ENCODE measurements at regions not wholly inside any gene's neighbourhood (a gene's known extent, or its start where the extent isn't known, plus 50 kb on each side); places are given as distances from the start of the nearest gene placed in this dataset.
"Not testable (repeated sequence)": the region's sequence is repeated elsewhere in the genome, so short reads cannot be mapped to it uniquely, and the experiment has no call there.

DNA sequence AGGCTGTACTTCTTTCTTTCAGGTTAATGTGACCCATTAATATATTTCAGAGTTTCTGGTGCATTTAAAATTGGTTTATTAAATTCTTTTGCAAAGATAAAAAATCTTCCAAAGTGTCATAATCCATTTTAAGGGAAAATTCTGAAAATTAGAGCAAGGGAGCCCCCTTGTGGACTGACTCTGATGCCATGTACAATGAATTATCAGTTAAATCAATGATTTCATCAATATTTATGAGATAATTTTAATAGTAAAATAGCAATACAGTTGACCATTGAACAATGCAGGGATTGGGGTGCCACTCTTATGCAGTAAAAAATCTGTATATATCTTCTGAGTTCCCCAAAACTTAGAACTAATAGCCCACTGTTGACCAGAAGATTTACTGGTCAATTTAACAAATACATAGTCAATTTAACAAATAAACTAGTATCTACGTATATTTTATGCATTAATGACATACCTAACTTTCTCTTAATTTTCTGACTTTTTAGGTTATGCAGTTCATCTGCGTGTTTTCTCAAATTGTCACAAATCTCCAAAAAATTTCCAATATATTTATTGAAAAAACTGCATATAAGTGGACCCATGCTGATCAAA is 479.1 kb upstream of the MIR17HG start:
- no peak for DNase-seq (ENCODE audit: low read depth in 2 of 2)

DNA sequence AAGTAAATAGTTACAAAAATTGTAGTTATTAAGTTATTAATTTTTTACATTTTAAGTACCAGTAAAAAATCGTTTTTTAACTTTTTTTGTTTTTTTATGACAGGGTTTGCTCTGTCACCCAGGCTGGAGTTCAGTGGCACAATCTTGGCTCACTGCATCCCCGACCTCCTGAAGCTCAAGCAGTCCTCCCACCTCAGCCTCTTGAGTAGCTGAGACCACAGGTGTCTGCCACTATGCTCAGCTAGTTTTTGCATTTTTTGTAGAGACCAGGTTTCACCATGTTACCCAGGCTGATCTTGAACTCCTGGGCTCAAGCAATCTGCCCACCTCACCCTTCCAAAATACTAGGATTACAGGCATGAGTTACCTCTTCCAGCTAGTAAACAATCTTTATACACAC is 477.9 kb upstream of the MIR17HG start:
- no peak for DNase-seq (ENCODE audit: low read depth in 2 of 2)

DNA sequence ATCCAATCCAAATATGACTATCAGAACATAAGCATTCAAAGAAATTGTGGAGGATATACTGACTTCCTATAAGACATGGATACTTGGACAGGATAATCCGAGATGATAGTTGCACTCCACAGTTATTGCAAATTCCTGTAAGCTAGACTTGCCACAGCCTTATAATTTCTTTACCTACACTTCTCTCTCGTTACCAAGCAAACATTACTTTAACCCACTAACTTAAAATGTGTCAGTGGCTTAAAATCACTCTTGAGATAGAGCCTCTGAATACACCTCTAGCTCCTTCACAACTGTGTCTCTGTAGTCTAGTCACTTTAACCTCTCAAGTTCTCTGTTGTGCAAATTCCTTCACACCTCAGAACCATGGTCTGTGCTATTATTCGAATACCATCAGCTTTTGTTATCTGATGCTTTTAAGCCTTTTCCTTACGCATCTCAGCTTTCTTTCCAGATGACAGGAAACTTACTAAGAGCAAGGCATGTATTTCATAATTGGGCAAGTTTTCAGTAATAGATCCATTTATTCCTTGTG is 474.9 kb upstream of the MIR17HG start:
- DNase-seq (ENCODE audit: low read depth in 2 of 2), result no peak

DNA sequence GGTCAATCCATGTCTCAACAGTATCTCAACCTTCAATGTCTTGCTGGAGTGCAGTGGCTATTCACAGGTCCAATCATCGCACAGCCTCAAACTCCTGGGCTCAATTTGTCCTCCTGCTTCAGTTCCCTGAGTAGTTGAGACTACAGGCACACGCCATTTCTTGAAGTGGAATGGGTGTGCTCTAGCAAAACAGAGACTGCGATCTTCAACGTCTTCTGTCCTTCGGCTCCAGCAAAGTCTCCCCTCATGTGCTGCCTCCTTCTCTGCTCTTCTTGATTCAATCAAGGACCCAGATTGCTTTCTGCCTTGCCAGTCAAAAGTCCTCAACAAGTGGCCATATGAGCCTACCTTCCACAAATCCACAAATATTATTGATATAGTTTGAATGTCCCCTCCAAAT is 466.7 kb upstream of the MIR17HG start:
- DNase-seq (ENCODE audit: low read depth in 2 of 2), result no peak

DNA sequence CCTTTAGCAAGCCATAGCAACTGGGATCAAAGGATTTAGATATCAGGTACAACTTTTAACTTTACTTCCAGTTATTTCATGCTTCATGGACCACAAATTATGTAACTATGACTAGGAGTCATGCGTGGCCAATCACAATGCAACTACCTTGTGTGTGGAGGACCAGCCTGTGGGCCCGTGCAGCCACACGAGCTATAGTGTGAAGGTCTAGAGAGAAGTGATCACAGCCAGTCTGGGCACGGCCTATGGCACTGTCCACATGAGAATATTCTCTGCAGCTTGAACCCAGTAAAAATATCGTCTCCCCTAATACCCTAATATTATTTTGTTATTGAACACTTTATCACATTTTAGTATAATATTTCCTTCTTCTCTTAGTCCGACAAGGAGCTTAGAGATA is 464.9 kb upstream of the MIR17HG start:
- no peak for DNase-seq (ENCODE audit: low read depth in 2 of 2)

DNA sequence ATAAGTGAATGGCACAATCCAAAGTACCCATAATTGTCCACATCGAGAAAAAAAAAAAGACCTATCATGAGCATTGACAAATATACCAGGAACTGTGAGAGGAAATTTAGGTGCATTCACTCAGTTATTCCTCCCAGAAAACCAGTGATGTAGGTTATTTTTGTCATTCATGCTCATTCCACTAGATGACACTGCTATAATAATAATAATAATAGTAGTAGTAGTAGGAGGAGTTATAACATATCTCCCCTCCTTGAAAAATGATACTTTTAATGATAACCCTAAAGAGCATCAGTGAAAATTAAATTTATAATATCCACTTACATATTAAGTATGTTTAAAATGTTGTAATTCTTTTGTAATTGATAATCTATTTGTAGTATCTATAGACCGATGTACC is 463.9 kb upstream of the MIR17HG start:
- no peak for DNase-seq (ENCODE audit: low read depth in 2 of 2)

DNA sequence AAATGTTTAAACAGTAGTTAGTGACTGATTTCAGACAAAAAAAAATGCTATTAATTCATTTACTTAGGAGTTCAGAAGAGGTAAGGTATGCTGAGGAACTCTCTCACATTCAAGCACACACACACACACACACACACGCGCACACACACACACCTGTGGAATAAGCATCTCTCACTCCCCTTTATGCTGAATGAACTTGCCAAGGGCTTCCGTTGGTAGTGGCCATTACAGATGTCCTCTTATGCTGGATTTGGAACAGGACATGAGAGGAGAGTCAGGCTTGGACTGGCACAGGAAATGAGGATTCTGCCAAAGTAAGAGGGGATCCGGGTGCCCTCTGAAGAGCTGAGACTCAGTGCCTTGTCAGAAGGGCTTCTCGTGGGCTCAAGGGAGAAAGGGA is 463.4 kb upstream of the MIR17HG start:
- no peak for DNase-seq (ENCODE audit: low read depth in 2 of 2)

DNA sequence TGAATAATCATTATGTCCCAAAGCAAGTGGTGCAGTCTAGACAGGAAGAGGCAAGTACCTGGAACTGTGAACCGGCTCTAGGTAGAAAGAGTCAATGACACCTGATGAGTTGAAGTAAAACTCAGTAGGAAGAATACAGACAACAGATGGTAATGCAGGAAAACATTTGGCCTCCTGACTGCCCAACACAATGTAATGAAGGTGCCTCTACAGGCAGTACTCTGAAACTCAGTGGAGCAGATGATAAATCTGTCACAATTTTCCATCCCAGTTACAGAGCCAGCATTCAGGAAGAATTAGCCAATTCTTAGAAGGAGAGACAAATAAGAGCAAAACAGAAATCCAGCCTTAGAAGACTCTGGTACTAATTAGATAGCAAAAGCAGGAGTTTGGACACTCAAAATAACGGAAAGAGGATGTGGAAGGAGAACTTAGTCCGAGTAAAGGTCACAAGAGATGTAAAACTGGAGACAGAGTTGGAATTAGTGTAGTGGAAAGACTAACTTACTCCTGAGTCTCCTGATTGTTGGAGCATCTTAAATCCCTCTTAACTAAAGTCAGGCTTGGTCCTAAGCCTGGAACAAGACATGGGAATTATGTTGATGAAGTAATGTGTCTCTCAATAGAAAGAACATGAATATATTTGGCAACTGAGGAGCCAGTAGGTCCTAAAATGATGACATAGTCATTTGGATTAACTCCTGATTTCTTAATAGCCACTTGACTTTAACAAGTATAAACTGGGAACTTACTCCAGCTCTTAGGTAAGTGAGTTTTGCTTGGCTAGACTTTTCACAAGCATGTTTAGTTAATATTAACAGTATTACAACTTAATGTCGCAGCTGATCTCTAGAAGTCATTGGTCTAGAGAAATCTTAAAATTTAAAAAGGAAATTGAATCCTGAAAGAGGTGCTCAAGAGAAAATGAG is 457.3 kb upstream of the MIR17HG start:
- DNase-seq (ENCODE audit: low read depth in 2 of 2), result no peak

DNA sequence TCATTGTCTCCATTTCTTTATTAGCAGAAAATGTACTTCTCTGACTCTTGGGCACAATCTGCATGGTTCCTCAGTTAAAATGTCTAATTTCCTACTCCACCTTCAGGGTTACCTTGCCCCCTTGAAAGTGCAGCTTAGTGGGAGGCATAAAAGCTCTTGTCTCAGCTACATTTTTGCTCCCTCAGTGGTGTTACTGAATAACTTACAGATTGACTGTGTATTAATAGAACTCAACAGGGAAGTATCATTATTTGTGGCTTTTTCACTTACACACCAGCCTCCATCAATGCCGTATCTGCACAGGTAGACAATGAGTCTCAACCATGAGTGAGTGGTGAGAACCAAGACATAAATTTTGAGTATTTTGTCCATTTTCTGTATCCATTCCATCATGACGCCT is 456.2 kb upstream of the MIR17HG start:
- no peak for DNase-seq (ENCODE audit: low read depth in 2 of 2)

DNA sequence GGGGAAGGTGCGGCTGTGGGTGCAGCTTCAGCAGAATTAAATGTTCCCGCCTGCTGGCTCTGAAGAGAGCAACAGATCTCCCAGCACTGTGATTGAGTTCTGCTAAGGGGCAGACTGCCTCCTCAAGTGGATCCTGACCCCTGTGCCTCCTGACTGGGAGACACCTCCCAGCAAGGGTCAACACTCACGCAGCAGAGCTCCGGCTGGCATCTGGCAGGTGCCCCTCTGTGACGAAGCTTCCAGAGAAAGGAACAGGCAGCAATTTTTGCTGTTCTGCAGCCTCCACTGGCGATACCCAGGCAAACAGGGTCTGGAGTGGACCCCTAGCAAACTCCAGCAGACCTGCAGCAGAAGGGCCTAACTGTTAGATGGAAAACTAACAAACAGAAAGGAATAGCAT is 454.3 kb upstream of the MIR17HG start:
- not testable (repeated sequence) for DNase-seq (ENCODE audit: low read depth in 2 of 2)

DNA sequence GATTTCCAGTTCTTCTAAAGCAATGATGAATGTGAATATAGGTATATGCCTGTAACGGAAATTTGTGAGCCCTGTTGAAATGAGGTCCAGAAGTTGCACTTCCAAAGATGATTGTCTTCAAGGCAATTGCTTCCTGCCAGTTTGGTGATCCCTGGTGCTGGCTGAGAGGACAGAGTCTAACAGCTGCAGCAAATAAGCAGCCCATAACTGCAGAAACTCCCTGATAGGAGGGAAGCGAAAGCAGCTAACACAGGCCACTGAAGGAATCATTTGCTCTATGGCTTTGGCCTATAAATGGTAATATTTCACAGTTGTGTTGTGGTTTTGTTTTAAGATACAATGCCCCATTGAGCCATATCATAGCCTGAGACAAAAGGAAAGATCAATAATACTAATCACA is 451.5 kb upstream of the MIR17HG start:
- DNase-seq (ENCODE audit: low read depth in 2 of 2), result no peak

DNA sequence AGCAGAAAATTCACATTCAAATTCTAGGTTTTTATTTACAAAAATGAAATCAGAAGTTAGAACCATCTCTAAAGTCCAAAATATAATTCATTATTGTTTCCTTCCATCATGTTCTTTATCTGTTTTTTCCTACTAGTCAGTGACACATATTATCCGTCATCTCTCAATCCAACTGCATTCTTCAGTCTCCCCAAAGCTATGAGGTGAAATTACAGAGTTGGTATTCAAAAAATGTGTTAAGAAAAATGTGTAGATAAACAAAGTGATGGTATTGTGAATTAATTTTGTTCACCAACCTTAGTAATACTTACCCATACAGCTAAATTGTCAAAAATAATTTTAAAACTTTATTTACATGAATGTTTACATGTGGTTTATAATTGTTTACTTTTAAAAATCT is 448.7 kb upstream of the MIR17HG start:
- DNase-seq (ENCODE audit: low read depth in 2 of 2), result no peak

DNA sequence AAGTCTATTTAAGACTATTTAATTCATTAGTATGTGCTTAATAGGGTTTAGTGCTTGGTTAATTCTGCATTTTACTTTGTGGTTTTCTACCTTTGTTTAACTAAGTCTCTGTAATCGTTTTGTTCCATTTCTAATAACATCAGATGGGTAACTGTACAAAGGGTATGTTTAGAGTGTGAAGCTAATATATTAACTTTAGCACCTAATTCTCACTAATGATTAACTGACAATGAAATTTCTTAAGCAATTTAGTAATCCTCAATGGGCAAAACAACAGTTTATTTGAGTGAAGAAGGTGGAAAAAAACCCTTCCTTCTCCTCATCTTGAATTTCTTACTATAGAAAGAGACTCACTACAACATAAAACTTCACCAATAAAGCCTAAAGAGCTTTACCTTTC is 448.1 kb upstream of the MIR17HG start:
- no peak for DNase-seq (ENCODE audit: low read depth in 2 of 2)

DNA sequence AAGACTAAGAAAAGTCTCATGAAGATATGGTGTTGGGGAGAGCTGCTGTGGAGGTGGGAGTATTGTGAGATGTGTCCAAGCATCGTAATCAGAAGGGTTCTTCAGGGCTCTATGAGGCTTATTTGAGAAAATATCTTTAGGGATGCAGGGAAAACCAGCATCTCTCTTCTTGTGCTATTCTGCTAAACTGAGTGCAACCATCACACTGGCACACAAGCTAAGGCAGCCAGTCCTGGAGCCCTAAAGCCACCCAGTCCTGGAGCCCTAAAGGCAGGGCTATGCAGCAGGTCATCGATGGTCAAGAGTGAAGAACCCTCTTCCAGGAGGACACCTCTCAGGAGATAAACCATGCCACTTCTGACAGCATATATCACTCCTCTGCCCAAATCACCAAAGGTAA is 445.2 kb upstream of the MIR17HG start:
- no peak for DNase-seq (ENCODE audit: low read depth in 2 of 2)

DNA sequence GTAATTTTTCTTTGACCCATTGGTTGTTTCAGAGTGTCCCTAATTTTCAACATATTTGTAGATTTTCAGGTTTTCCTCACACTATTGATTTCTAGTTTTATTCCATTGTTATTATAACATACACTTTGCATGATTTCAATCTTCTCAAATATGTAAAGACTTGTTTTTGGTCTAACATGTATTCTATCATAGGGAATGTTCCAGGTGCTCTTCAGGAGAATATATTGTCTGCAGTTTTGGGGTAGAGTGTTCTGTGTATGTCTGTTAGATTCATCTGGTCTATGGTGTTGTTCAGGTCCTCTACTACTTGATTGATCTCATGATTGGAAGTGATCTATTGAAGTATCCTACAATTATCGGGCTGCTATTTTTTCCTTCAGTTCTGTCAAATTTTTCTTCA is 440.9 kb upstream of the MIR17HG start:
- DNase-seq (ENCODE audit: low read depth in 2 of 2), result no peak

DNA sequence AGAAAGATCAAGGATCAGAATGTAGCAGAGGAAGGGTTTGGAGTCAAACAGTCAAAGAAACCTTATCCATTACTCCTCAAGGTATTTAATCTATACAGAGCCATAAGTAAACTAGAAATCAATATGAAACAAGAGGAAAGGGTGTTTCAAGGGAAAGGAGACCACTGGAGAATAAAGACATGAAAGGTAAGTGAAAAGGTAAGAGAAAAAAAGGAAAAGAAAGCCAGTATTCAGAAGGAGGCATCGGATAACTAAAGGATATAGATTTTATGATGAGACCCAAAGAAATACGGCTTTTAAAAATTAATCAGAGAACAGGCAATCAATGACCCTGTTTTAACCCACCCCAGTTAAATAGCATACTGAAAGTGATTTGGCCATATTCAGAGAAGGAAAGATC is 438.7 kb upstream of the MIR17HG start:
- DNase-seq (ENCODE audit: low read depth in 2 of 2), result no peak

DNA sequence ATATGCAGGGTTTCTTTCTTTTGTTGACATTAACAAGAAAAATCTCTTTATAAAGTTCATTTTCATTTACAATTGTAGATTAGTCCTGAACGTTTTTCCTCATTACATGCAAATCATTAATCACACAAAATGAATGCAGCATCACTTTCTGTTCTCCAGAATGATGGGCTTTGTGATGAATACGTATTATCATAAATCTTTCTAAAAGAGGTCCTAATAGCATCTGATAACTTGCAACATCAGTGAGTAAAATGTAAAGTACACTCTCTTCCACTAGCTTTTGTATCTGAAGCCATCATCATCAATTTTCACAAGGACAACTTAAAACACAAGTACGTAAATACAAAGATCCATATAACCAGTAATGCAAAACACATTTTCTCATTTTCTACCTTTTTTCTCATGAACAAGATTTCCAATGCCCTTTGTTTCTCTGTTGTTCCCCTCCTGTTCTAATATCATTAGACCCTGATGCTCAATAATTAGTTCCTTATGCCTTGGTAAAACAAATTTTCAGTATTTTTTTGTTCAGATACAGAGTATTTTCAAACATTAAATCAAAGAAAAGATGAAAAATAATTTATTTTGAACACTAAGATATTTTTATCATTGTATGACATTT is 437.4 kb upstream of the MIR17HG start:
- no peak for DNase-seq (ENCODE audit: low read depth in 2 of 2)

DNA sequence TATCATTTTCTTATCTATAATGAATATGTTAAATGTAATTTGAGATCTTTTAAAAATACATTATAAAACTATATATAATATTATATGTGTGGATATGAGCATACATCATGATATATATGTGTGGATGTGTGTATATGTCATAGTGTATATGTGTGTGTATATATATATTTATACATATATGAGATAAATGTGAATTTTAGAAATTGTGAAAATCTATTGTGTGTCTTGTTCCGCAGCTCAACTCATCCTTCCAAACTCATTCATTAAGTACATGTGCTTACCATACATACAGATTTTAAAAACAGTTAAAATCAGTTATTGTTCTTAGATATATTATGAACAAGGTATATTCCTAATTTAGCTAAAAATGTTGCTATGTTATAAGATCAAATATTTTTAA is 435.2 kb upstream of the MIR17HG start:
- no peak for DNase-seq (ENCODE audit: low read depth in 2 of 2)

DNA sequence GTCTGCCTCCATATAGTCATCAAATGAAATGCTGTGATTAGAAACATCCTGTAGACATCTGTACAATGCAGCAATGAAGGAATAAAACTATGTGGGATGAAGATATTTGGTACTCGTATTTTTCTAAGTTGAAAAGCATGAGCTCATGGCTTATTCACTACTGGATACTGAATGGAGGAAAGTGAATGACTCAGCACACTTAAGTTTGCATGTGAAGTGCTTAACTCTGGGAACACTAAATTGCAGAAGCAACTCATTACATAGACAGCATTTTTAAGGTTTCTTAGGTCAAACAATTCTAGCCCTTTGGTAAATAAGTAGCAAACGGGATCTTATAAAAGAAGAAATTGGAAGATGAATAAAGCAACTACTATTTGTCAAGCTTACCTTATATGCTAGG is 429.0 kb upstream of the MIR17HG start:
- DNase-seq (ENCODE audit: low read depth in 2 of 2), result no peak

DNA sequence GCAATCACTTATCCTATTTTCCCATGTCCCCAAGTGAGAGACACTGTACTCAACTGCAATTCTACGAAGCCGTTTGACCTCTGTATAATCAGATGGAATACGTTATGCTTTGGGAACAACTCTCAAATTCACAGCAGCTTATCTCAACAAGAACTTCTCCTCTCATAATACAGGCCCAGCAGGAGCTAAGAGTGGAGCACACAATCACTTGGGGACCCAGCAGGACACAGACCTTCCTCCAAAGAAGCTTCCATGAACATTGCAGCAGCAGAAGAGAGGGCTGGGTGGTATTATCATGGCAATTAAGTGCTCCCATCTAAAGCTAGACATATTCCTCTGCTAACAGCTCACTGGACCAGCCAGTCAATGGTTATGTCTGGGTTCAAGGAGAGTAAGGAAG is 428.3 kb upstream of the MIR17HG start:
- no peak for DNase-seq (ENCODE audit: low read depth in 2 of 2)

DNA sequence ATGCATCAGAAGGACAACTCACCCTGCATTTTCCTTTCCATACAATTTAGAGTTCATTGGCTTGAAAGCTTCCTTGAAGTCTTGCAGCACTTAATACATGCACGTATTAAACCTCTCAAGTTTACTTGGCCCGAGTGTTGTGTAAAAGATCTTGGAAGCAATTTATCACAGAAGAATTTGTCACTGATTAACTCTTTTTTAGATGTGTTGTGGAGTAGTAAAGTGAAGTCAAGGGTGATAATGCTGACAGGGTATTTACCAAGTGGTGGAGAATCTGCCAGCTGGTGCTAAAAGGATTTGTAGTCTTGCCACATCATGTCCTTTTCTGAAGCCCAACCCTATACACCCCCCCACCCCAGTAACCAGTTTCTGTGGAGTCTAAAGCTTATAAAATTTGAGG is 421.0 kb upstream of the MIR17HG start:
- DNase-seq (ENCODE audit: low read depth in 2 of 2), result no peak

DNA sequence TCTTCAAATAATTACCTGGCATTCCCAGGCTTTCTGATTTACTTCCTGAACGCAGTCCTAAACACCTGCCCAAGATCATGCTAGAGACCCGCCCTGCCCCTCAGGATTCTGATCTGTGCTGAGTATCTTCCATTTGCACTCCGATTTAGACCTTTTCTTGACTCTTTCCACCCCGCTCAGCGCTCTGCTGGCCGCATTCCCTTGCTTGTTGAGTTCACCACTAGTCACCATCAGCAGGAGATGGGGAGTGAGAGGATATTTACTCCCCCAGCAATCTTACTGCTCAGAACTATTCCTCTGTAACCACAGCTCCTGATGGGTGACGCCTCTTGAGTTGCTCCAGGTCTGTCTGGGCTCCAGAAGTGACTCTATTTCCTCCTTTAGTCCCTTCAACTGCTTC is 419.4 kb upstream of the MIR17HG start:
- DNase-seq (ENCODE audit: low read depth in 2 of 2), result no peak
